ENCODE measurements at regions not wholly inside any gene's neighbourhood (a gene's known extent, or its start where the extent isn't known, plus 50 kb on each side); places are given as distances from the start of the nearest gene placed in this dataset.

- H3K4me1 ChIP-seq (ENCODE audit: control insufficient read depth in 4 of 4, insufficient read depth in 4 of 4, low read length in 3 of 4): no peaks in the 10 kb centered on the region
- no peak overlapping the region for H3K9ac ChIP-seq (ENCODE audit: low read depth in 1 of 2, low read length in 2 of 2)
- H3K27me3 ChIP-seq (ENCODE audit: control insufficient read depth in 4 of 4, insufficient read depth in 4 of 4, low read length in 3 of 4): no peaks in the 10 kb centered on the region
- no peak overlapping the region for H3K4me3 ChIP-seq (ENCODE audit: low read depth in 1 of 3, low read length in 3 of 3)
- H3K36me3 ChIP-seq (ENCODE audit: control insufficient read depth in 4 of 4, insufficient read depth in 3 of 4, low read depth in 1 of 4, low read length in 3 of 4): peaks cover 0 to 3% (median 0%) of the 10 kb centered on the region in 4 donors
- TF ChIP-seq SP1 (IDR thresholded peaks at IDR 0.05): no peak
- TF ChIP-seq EGR1 (IDR thresholded peaks at IDR 0.05; ENCODE audit: low read depth in 2 of 2): no peak
- no peak for TF ChIP-seq CTCF (IDR thresholded peaks at IDR 0.05; ENCODE audit: low read depth, low read length, missing input control)
- TF ChIP-seq HNF4A (conservative IDR thresholded peaks at IDR 0.05): no peak
- no peak for TF ChIP-seq RAD21 (IDR thresholded peaks at IDR 0.05)
- no peak for TF ChIP-seq FOXA2 (IDR thresholded peaks at IDR 0.05)
- no peak for TF ChIP-seq YY1 (IDR thresholded peaks at IDR 0.05)
- no peak for TF ChIP-seq GABPA (IDR thresholded peaks at IDR 0.05 in 1 of 2, conservative IDR thresholded peaks at IDR 0.05 in 1 of 2)
- no peak for TF ChIP-seq HNF4G (IDR thresholded peaks at IDR 0.05)
- TF ChIP-seq ZBTB33 (IDR thresholded peaks at IDR 0.05): no peak
- no peak for TF ChIP-seq MAX (IDR thresholded peaks at IDR 0.05)
- no peak for TF ChIP-seq TAF1 (conservative IDR thresholded peaks at IDR 0.05)
- TF ChIP-seq RXRA (IDR thresholded peaks at IDR 0.05): no peak
- TF ChIP-seq FOXA1 (IDR thresholded peaks at IDR 0.05): no peak
- no peak for TF ChIP-seq JUND (IDR thresholded peaks at IDR 0.05)
- H3K27ac ChIP-seq (ENCODE audit: low read depth in 1 of 2, low read length in 2 of 2): no peak overlapping the region
- H3K9me3 ChIP-seq (ENCODE audit: control insufficient read depth in 4 of 4, low read length in 3 of 4): no peaks in the 10 kb centered on the region
- no peak for DNase-seq (ENCODE audit: low spot score)
- 92% methylated on average over 4 of the region's 4 CpGs for WGBS
Observed at GRCh38 chr7:16212032-16212431, 209.3 kb downstream of the CRPPA start.

- 86% methylated on average over 6 of the region's 6 CpGs for WGBS
- DNase-seq (ENCODE audit: low spot score): no peak
- no peaks in the 10 kb centered on the region for H3K4me1 ChIP-seq (ENCODE audit: control insufficient read depth in 4 of 4, insufficient read depth in 4 of 4, low read length in 3 of 4)
Observed at GRCh38 chr7:16211402-16211925, 209.9 kb downstream of the CRPPA start.

More at GRCh38 chr7:16211402-16211925, 209.9 kb downstream of the CRPPA start:
- H3K27ac ChIP-seq (ENCODE audit: low read depth in 1 of 2, low read length in 2 of 2): no peak overlapping the region
- H3K9ac ChIP-seq (ENCODE audit: low read depth in 1 of 2, low read length in 2 of 2): no peak overlapping the region
- H3K36me3 ChIP-seq (ENCODE audit: control insufficient read depth in 4 of 4, insufficient read depth in 3 of 4, low read depth in 1 of 4, low read length in 3 of 4): peaks cover 0 to 3% (median 0%) of the 10 kb centered on the region in 4 donors
- no peak overlapping the region for H3K4me3 ChIP-seq (ENCODE audit: low read depth in 1 of 3, low read length in 3 of 3)
- TF ChIP-seq ATF3 (IDR thresholded peaks at IDR 0.05) (no peak), SP1 (IDR thresholded peaks at IDR 0.05) (no peak), FOXA1 (IDR thresholded peaks at IDR 0.05) (no peak)
- H3K27me3 ChIP-seq (ENCODE audit: control insufficient read depth in 4 of 4, insufficient read depth in 4 of 4, low read length in 3 of 4): no peaks in the 10 kb centered on the region
- no peaks in the 10 kb centered on the region for H3K9me3 ChIP-seq (ENCODE audit: control insufficient read depth in 4 of 4, low read length in 3 of 4)

Measured in liver (tissue), 8 donors.